Activated CD8-positive, alpha-beta T cell treated with anti-CD3 and anti-CD28 coated beads for 36 hours (primary cell): ENCODE measurements at regions not wholly inside any gene's neighbourhood (a gene's known extent, or its start where the extent isn't known, plus 50 kb on each side); places are given as distances from the start of the nearest gene placed in this dataset.
"Not testable (repeated sequence)": the region's sequence is repeated elsewhere in the genome, so short reads cannot be mapped to it uniquely, and the experiment has no call there.

Experiments
- ATAC-seq: fragments of 200-7000 bp; cut with Tn5 transposase; one replicate; pipeline ENCODE4 v1.10.0; 2021; ENCODE audit warnings: mild to moderate bottlenecking, moderate library complexity
- CTCF ChIA-PET: fragments of 350-600 bp; sonication (Branson Sonifier 250); formaldehyde crosslinking; loops from one replicate; lab custom pipeline; 2021; ENCODE audit warnings: antibody characterized with exemption; lab: Charles Lee
- POLR2A ChIA-PET: fragments of 350-600 bp; sonication (Branson Sonifier 250); formaldehyde crosslinking; loops from one replicate; lab custom pipeline; 2021; ENCODE audit warnings: antibody characterized with exemption; lab: Charles Lee
- DNase-seq: peaks from one replicate; pipeline ENCODE4 v3.0.0-alpha.2; 2020
- H3K27ac Mint-ChIP-seq: one replicate; pipeline ENCODE4 v1.8.0; 2021; ENCODE audit warnings: mild to moderate bottlenecking, mixed read lengths
- H3K27me3 Mint-ChIP-seq: one replicate; pipeline ENCODE4 v1.8.0; 2021; ENCODE audit warnings: mixed read lengths
- H3K36me3 Mint-ChIP-seq: one replicate; pipeline ENCODE4 v1.8.0; 2021; ENCODE audit warnings: low read depth, mixed read lengths
- H3K4me1 Mint-ChIP-seq: one replicate; pipeline ENCODE4 v1.8.0; 2021; ENCODE audit warnings: low read depth, mixed read lengths
- H3K4me3 Mint-ChIP-seq: one replicate; pipeline ENCODE4 v1.8.0; 2021; ENCODE audit warnings: mild to moderate bottlenecking, moderate library complexity, mixed read lengths
- H3K9me3 Mint-ChIP-seq: one replicate; pipeline ENCODE4 v1.8.0; 2021; ENCODE audit warnings: mixed read lengths
- intact Hi-C: fragments of 100-400 bp; cut with micrococcal nuclease; formaldehyde crosslinking; loops from one replicate; pipeline ENCODE4 v1.10.0; 2022
- TF ChIP-seq, protein P1 (sequence below): fragments of 200-600 bp; IDR thresholded peaks from one replicate; pipeline ENCODE4 v1.8.0; 2022; ENCODE audit warnings: antibody characterized with exemption, mild to moderate bottlenecking

DNA sequence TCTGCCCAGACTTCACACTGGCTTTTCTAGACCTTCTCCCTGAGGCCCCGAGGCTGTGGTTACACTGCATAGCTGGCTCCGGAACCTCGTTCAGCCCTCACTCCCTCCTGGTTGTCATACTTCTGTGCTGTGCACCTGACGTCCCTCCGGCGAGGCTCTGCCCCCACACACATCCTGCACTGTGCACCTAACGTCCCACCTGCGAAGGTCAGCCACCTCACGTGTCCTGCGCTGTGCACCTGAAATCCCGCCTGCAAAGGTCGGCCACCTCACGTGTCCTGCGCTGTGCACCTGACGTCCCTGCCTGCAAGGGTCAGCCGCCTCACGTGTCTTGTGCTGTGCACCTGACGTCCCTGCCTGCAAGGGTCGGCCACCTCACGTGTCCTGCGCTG is 111.0 kb upstream of the FRMD1 start:
- Mint-ChIP-seq H3K4me3 (no peak overlapping the region), H3K36me3 (no peaks in the 10 kb centered on the region), H3K27ac (no peak overlapping the region), H3K9me3 (no peaks in the 10 kb centered on the region), H3K4me1 (no peaks in the 10 kb centered on the region), H3K27me3 (peaks cover 5% of the 10 kb centered on the region)
- DNase-seq (no peak), ATAC-seq (no peak)
- ChIA-PET POLR2A (no interaction called here), CTCF (no interaction called here)
- TF ChIP-seq, protein P1, sequence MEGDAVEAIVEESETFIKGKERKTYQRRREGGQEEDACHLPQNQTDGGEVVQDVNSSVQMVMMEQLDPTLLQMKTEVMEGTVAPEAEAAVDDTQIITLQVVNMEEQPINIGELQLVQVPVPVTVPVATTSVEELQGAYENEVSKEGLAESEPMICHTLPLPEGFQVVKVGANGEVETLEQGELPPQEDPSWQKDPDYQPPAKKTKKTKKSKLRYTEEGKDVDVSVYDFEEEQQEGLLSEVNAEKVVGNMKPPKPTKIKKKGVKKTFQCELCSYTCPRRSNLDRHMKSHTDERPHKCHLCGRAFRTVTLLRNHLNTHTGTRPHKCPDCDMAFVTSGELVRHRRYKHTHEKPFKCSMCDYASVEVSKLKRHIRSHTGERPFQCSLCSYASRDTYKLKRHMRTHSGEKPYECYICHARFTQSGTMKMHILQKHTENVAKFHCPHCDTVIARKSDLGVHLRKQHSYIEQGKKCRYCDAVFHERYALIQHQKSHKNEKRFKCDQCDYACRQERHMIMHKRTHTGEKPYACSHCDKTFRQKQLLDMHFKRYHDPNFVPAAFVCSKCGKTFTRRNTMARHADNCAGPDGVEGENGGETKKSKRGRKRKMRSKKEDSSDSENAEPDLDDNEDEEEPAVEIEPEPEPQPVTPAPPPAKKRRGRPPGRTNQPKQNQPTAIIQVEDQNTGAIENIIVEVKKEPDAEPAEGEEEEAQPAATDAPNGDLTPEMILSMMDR = no peak
- intact Hi-C loops = no loop called here

GRCh38 chr6:168189200-168190013 is 110.4 kb upstream of the FRMD1 start:
- intact Hi-C loops = no loop called here
- Mint-ChIP-seq H3K4me3 (no peak overlapping the region), H3K27ac (no peak overlapping the region), H3K36me3 (no peaks in the 10 kb centered on the region), H3K9me3 (no peaks in the 10 kb centered on the region), H3K27me3 (peaks cover 5% of the 10 kb centered on the region), H3K4me1 (no peaks in the 10 kb centered on the region)
- no peak for DNase-seq
- ChIA-PET POLR2A (no interaction called here), CTCF (no interaction called here)
- no peak for ATAC-seq
- TF ChIP-seq, protein P1 = no peak

GRCh38 chr6:168188369-168189199 is 109.6 kb upstream of the FRMD1 start:
- TF ChIP-seq, protein P1 = no peak
- H3K27ac Mint-ChIP-seq = no peak overlapping the region
- ATAC-seq = no peak
- CTCF ChIA-PET = no interaction called here
- no peaks in the 10 kb centered on the region for H3K9me3 Mint-ChIP-seq
- H3K4me3 Mint-ChIP-seq = no peak overlapping the region
- intact Hi-C loops = no loop called here
- no peak for DNase-seq
- POLR2A ChIA-PET = no interaction called here
- no peaks in the 10 kb centered on the region for H3K4me1 Mint-ChIP-seq
- no peaks in the 10 kb centered on the region for H3K36me3 Mint-ChIP-seq
- peaks cover 5% of the 10 kb centered on the region for H3K27me3 Mint-ChIP-seq

GRCh38 chr6:168186438-168186837 is 107.4 kb upstream of the FRMD1 start:
- Mint-ChIP-seq H3K9me3 (no peaks in the 10 kb centered on the region), H3K27me3 (peaks cover 1% of the 10 kb centered on the region), H3K4me1 (no peaks in the 10 kb centered on the region), H3K4me3 (no peak overlapping the region), H3K36me3 (no peaks in the 10 kb centered on the region), H3K27ac (no peak overlapping the region)
- TF ChIP-seq, protein P1 = no peak
- ATAC-seq (no peak), DNase-seq (no peak)
- ChIA-PET POLR2A (no interaction called here), CTCF (no interaction called here)
- intact Hi-C loops = no loop called here

DNA sequence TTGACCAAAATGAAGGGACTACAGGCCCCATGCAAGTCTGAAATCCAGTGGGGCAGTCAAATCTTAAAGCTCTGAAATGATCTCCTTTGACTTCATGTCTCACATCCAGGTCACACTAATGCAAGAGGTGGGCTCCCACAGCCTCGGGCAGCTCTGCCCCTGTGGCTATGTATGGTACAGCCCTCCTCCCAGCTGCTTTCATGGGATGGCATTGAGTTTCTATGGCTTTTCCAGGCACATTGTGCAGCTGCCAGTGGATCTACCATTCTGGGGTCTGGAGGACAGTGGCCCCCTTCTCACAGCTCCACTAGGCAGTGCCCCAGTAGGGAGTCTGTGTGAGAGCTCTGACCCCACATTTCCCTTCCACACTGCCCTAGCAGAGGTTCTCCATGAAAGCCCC is 107.0 kb upstream of the FRMD1 start:
- DNase-seq, intact Hi-C loops, H3K27ac Mint-ChIP-seq, H3K4me3 Mint-ChIP-seq, H3K4me1 Mint-ChIP-seq, CTCF ChIA-PET, H3K9me3 Mint-ChIP-seq, H3K36me3 Mint-ChIP-seq, ATAC-seq, H3K27me3 Mint-ChIP-seq, POLR2A ChIA-PET: not testable (repeated sequence)
